Left forelimb (tissue), 1 donor: ENCODE measurements at regions not wholly inside any gene's neighbourhood (a gene's known extent, or its start where the extent isn't known, plus 50 kb on each side); places are given as distances from the start of the nearest gene placed in this dataset.

Experiments
- DNase-seq: peaks from one replicate; pipeline ENCODE4 v3.0.0-alpha.2; 2018; ENCODE audit warnings: low spot score

DNA sequence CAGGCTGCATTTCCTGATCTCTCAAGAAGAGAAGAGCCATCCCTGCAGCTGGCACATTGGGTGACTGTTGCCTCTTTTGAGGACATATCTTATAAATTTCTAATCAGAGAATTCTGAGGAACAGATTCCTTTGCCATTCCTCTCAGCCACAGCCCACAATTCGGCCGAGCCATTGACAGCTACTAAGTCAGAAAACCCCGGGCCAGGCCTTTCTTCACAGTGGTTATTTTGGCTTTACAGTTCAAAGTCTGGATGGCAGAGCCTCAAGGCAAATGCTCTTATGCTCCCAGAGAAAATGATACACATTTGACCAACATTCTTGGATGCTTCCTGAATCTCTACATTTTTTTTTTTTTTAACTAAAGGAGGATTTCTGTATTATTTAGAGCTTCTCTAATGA lies 138.4 kb upstream of the FRMD6 start:
- no peak for DNase-seq

DNA sequence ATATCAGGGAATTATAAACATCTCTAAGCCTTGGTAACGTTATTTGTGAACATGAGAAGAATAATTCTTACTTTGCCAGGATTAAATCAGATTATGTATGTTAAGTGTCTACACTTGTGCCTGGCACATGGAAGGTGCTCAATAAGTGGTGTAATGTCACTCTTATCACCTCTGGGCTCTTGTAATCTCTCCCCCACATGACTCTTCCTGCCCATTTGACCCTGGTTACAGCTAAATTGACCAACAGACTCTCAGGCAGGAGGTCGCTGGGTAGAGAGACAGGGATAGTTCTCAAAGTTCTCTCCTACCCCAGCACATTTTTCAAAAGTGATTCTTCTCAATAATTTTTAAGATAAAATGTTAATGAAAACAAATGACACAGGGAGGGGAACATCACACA lies 137.8 kb upstream of the FRMD6 start:
- DNase-seq, result no peak

DNA sequence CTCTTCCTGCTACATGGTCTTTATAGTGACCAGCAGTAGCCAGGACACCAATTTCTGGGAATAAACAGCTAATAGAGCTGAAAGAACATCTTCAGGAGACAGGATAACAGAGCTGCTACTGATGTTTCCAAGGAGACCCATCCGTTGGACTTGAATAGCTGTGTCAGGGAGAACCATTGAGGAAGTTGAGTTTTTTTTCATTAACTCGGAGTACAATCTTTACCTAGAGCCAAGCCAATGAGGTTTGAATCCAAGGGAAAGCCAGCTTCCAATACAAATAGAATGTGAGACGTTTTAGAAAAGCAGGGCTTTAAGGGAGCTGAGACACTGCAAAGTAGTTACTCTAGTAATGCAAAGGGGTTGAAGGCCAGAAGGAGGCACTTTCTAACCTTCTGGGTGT lies 136.1 kb upstream of the FRMD6 start:
- DNase-seq, result no peak

DNA sequence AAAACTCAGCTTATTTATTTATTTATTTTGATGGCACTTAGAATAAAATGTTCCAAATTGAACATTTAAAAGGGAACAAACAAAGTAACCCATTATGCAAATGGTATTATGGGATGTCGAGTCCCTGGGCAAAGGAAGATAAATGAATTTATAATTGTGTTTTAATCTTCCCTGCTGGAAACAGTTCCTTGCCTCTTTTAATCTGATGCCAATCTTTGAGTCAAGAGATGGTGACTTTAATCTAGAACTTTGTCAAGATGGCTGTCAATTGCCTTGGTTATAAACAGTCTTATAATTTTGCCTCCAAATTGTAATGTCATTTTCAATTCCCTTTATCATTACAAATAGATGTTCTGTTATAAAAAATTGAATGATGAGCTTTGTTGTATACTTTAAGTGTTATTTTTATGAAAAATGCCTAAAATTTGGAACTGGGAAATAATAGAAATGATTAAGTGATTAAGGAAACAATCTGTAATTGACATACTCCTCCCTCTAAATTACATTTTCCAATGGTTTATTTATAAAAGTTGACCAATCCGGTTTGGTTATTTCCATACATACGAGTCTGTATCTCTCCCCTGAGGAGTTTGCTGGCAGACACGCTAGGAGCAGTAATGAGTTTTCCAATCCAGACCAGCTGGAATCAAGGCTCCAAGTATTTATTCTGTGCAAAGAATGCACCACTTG lies 134.9 kb upstream of the FRMD6 start:
- DNase-seq, result peak; percentile 80

DNA sequence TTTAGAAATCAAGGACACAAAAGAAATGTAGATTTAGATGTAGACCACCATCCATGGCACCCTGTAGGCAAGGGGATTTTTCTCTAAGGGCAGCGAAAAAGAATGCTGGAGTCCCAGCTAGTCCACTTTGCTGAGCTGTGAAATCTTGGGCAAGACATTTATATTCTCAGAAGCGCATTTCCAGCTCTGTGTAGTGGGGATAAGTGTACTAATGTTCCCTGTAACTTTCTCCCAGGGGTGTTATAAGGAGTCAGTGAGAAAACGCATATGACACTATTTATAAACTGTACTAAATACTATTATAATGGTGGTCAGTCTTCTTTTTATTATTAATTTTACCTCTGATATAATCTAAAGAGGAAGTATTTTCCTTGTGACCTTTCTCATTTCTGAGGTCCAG lies 133.4 kb upstream of the FRMD6 start:
- no peak for DNase-seq

DNA sequence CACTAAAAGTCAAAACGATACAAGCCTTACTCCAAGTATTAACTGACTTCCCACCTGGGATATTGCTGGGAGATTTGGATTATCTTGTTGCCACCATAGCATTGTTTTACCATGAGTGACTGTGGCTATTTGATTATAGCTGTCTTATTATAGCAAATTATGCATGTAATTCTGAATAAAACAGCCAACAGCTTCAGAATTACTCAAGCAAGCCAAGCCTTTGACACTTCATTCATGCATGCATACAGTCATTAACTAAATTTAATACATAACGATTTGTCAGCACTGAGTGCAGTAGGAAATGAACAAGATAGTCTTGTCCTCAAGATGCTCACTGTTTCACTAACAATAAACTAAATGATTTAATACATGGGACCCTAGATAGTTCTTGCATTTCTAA lies 133.0 kb upstream of the FRMD6 start:
- DNase-seq, result no peak

DNA sequence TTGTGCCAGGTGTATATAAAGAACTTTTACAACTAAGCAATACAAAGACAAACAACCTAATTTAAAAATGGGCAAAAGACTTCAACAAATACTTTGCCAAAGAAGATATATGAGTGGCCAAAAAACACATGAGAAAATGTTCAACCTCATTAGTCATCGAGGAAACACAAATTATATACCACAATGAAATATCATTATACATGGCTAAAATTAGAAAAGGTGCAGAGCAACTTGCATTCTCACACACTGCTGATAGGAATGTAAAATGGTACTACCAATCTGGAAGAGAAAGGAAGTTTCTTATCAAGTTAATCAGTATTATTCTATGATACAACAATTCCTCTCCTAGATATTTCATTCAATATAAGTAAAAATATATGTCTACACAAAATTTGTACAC lies 131.6 kb upstream of the FRMD6 start:
- no peak for DNase-seq

DNA sequence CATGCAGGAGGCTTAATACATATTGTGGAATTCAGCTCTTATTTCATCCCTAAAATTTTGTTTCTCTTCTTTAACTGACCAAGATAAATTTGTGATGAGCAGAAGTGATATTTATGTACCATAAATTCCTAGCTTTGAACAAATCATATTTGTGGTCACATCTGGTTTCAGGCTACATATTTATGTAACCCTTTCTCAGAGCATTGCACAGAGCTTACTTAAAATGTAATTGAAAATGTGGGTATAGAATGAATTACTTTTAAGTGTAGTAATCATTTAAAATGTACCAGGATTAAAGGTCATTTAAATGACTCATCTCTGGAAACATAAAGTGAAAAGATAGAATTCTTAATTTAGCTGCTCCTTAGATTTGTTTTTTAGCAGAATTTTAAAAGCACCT lies 129.9 kb upstream of the FRMD6 start:
- no peak for DNase-seq

DNA sequence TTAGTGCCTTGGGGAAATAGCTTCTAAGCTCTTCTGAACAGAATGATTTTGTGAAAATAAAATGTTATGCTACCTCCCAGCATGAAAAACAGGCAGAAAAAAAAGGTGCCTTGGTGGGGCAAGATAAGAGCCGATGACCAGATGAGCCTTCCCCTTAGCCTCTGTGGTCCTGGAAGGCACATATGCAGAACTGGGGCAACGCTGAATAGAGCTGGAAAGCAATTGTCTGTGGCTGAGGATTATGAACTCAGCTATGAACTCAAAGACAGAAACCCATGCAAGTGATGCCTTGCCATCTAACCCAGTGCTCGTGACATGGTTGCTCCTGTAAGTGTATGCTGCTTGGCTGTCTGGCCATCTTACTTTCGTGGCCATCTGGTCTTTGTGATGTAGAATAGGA lies 128.5 kb upstream of the FRMD6 start:
- DNase-seq, result no peak

DNA sequence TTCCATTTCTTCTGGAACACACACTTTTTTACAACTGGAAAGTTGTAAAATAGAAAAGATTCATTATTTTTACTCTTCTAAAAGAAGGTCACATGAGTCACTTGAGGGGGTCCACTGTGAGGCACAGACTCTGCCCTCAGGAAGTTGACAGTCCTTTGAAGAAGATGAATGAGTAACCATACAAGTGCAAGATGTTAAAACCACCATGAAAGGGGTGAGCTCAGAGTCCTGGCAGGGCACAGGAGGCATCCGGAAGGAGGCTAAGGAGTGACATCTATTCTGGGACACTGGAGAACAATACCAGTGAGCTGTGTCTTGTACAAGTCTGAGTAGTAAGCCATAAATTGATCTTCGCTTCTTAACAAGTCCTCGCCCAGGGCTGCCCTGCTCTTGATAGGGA lies 126.0 kb upstream of the FRMD6 start:
- DNase-seq, result no peak

DNA sequence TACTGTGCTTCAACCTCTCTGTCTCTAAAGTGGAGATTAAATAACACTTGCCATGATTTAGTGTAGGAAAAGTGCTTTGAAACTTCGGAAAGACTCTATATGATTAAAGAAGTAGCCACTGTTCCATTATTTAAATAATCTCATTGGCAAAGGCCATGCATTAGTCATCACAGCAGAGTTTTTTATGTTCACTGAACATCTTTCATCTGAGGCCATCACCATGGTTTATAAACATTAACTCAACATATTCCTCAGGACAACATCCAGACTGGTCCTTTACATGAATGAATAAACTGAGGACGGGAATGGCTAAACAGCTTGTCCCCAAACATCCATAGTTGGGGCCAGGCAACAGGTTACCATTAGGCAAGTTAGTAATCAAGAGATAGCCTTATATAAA lies 124.6 kb upstream of the FRMD6 start:
- no peak for DNase-seq

DNA sequence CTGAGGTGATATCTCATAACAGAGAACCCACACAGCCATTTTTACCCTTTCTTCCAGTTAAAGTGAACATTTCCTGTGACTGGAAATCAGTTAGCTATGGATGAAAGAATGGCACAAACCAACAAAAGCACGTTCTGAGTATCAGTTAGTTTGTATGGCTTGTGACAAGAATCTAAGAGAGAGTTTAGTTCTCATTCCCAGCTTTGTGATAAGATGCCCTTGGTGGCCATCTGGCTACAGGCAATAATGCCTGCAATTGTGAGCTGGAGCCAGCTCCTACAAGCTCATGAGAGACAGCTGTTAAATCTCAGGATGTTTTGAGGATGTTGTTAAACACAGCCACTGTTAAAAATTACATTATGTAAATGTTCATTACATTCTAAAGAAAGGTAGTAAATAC lies 122.0 kb upstream of the FRMD6 start:
- DNase-seq, result no peak

DNA sequence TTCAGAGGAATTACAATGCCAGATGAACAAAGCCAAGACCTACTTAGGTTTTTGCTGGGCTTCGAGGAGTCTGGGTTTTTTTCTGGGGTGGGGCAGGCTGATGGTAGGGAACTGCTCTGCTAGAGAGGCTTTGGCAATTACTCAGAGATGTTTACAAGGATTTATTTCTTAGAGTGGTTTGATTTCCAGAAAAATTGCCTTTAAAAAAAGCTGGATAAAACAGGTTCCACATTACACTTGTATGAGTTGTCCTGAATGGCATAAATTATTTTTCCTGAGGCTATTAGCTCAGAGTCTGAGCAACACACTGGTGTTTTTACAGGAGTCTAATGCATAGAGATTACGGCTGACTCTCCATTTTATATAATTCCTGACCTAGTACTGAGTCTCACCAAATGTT lies 118.5 kb upstream of the FRMD6 start:
- DNase-seq, result no peak

DNA sequence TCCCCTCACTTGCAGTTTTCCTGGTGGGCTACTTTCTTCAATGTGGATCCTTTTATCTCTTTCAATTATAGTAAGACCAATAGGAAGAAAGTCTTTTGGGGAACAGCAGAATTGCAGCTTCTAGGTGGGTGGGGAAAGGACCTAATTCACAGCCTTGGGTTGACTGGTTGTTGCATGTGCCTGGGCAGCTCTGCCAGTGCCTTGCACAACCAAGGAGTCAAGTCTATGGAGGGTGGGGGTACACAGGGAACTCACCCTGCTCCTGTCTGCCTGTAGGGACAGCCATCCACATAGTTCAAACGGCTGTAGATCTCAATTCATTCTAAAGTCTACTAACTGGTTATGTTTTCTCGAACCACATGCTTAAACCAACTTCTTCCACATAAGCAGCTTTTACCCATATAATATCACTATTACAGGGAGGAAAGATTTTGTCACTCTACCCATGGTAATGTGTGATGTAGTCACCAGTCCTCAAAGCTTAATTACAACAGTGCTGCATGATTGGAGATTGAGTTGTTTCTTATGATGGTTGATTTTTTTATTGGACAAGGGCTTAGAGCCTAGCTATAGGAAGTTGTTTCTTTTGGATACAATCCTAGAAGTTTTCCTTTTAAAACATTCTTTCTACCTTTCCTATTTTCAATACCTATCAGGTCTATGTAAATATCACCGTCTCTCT lies 117.7 kb upstream of the FRMD6 start:
- no peak for DNase-seq

DNA sequence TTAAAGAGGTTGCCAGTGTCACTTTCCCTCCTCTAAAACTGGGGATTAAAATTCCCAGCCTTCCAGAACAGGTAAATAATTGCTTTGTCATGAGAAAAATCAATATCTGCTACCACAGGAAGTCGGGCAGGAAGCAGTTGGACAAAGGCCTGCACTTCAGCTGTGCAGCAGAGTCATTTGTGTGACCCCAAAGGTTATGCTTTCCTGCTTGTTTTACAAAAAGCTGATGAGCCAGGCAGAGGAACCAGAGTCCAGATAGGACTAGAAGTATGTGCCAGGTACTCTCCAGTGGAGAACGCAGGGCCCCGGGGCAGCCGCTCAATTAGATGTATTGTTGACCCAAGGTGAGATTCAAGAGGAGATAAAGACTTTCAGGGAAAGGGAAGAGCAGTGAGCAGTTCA lies 117.1 kb upstream of the FRMD6 start:
- no peak for DNase-seq

DNA sequence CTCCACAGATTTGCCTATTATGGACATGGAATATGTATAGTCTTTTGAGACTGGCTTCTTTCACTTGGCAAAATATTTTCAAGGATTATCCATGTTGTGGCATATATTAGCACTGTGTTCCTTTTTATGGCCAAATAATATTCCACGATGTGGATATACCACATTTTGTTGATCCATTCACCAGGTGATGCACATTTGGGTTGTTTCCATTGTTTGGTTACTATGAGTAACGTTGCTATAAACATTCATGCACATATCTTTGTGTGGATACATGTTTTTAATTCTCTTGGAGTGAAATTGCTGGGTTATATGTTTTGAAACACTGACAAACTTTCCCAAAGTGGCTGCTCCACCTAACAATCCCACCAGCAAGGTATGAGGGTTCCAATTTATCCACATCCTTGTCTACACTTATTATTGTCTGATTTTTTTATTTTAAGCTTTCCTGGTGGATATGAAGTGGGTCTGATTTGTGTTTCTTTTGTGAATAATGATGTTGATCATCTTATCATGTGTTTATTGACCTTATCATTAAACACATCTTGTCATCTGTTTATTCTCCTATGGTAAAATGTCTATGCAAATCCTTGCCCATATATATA lies 116.2 kb upstream of the FRMD6 start:
- DNase-seq, result no peak

DNA sequence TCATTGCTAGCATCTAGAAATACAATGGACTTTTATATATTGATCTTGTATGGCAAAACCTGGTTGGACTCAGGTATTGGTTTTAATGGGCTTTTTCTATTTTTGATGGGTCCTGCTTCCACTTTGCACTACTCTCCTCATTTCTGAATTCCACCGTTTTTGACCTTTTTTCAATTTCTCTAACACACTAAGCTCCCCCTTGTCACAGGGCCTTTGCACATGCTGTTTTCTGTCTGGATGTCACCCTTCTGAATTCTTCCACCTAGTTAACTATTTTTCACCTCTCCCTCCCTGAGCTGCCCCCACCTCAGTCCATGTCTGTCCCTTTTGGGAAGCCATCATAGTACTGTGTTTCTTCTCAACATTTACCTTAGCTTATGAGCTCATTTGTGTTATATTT lies 112.7 kb upstream of the FRMD6 start:
- DNase-seq, result no peak

DNA sequence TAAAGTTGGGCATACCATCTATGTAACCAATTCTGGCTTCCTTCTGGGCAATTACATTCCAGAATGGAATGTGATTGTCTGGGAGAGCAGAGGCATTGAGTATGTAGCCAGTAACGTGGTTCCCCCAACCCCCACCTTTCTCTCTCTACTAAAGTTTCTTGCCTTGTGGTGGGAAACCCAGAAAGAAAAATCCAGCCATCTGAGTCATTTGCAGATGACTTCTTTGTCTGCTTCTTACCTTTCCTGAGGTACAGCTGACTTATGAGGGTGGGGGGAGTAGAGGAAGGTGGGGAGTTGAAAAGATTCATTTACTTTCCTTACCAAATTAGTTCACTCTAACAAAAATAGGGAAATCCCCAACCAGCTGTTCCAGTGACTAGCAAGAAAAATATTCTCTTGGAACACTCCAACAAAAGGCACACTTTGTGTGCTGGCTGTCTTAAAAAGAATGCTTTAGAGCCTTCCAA lies 112.1 kb upstream of the FRMD6 start:
- DNase-seq, result no peak

DNA sequence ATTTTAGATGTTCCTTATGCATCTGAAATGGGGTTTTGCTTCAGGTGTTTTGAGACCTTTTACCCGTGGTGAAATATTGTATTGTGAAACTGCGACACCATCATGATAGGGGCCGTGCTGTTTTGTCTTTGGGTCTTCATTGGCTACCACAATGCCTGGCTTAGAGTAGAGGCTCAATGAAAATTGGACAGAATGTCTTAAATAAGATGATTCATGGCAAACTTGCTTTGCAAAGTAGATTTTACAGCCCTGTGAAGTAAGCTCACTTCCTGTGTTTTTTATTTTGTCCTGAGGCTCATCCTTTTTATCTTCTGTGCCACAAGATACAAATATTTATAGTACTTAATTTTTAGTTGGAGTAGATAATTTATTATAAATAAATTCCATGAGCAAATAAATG lies 111.3 kb upstream of the FRMD6 start:
- DNase-seq, result no peak

DNA sequence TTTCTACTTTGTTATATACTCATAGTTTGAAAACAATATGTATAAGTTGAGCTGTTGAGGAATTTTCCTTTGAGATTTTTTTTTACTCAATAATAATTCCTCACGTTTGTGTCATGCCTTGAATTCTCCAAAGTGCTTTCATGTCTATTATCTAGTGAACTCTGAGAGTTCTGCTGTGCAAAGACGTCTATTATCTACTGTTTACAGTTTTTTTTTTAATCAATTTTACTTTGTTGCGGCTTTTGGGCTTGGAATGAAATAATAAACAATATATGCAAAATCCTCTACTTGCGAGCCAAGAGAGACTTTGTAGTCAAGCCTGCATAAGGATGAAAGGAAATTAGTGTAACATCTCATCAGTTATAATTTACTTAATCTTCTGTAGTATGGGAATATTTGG lies 107.2 kb upstream of the FRMD6 start:
- DNase-seq, result no peak

DNA sequence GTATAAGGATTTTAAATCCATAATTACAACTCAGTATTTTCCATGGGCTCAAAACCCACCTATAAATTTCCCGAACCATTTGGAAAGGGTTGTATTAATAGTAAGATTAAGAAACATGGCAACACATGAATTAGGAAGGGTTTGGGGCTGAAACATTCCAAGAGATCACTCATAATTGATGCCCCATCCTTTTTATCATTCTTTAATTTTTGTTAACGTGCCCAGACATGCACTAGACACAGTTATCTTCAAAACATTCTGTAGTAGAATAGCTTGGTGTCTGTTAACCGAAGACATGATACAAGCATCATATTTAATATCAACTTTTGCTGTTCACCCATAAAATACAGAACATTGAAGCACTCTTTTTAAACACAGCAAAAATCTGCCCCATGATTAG lies 106.8 kb upstream of the FRMD6 start:
- no peak for DNase-seq

DNA sequence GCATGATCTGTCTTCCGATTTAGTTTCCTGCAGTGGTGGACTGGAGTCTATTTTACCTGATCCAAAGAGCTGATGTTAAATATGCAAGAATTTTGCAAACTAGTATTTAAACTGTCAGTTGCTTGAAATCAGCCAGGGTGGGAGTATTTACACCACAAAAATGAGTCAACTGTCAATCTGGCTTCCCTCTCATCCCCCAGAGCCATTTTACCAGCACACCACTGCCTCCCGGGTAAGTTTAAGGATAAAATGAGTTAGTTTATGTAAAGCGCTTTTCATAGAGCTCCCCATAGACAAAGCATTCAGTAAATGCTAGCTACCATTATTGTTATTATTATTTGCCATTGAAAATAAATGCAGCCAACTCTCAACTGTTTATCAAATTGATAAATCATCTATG lies 106.3 kb upstream of the FRMD6 start:
- DNase-seq, result no peak

DNA sequence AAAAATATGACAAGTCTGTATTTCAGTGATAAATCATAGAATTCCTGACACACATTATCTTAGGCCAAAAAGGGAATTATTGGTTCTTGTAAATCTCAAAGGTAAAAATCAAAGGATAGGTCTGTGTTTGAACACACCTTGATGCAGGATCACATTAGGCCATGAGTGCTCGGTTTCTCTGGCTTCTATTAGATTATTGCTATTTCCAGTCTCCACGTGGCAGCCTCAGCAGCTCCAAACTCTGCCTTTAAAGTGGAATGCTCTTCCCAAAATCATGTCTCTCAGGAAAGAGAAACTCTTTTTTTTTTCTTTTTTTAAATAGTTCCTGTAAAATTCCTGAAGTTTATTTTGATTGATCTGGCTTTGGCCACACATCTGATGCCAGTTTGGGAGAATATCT lies 105.6 kb upstream of the FRMD6 start:
- DNase-seq, result no peak
